ENCODE measurements at regions not wholly inside any gene's neighbourhood (a gene's known extent, or its start where the extent isn't known, plus 50 kb on each side); places are given as distances from the start of the nearest gene placed in this dataset.

- DNase-seq (ENCODE audit: low read depth in 2 of 2), result no peak
These were observed 130.6 kb downstream of the SMAD6 start for GRCh38 chr15:66832664-66833063.

- DNase-seq (ENCODE audit: low read depth in 2 of 2), result no peak
These were observed 131.3 kb downstream of the SMAD6 start for GRCh38 chr15:66833371-66833770.

GRCh38 chr15:66833803-66834202 is 131.8 kb downstream of the SMAD6 start:
- DNase-seq (ENCODE audit: low read depth in 2 of 2), result no peak

GRCh38 chr15:66834881-66835878 is 133.1 kb downstream of the SMAD6 start:
- DNase-seq (ENCODE audit: low read depth in 2 of 2), result no peak

GRCh38 chr15:66836231-66837030 is 134.4 kb downstream of the SMAD6 start:
- DNase-seq (ENCODE audit: low read depth in 2 of 2), result no peak

DNA sequence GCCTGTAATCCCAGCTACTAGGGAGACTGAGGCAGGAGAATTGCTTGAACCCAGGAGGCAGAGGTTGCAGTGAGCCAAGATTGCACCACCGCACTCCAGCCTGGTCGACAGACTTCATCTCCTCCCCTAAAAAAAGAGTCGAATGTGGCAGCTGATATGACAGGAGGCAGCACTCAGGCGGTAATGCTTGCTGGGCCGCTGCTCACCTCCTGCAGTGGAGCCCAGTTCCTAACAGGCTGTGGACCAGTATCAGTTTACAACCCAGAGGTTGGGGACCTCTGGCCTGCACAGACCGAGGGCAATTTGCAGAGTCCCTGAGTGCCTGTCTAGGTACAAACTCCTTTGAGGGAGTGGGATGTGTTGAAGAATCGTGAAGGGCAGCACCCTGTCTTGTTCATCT is 136.2 kb downstream of the SMAD6 start:
- no peak for DNase-seq (ENCODE audit: low read depth in 2 of 2)

DNA sequence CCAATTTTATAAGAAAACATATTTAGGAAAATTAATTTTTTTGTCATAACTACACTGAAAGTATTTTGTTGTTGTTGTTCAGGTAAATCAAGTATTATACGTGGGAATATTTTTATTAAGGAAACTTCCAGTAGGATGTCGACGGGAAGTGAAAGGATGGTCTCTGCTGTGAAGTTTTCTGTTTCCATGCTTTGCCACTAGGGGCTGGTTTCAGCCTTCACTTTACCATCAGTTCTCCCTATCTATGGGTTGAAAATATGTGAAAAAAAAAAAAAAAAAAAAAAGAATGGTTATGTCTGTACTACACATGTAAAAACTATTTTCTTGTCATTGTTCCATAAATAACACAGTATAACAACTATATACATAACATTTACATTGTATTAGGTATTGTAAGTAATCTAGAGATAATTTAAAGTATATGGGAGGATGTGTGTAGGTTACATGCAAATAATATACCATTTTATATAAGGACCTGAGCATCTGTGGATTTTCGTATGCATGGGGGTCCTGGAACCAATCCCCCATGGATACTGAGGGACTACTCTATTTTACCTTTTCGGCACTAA is 136.7 kb downstream of the SMAD6 start:
- no peak for DNase-seq (ENCODE audit: low read depth in 2 of 2)

DNA sequence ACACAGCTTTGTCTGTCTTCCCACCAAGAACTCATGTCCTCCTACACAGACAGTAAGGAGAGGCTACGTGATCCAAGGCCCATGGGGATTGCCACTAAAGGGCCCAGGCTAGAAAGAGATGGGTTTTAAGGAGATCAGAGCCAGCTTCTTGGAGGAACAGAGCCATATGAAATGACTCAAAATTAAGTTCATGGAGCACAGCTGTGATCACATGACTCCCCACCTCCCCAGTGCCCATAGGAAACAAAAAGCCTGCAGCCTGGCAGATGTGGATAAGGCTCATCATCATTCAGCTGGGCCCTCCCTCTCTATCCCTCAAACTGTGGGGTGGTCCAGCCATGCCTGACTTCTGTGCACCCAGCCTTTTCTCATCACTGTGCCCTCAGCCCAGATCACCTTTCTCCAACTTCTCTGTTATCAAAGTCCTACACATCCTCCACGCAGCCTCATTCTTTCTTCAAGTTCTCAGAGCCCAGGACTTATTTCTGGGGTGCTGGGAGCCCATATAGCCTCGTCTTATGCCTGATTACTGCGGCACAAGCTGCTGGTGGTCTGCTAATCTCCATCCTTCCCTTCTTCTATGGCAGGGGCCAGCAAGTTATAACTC is 137.6 kb downstream of the SMAD6 start:
- no peak for DNase-seq (ENCODE audit: low read depth in 2 of 2)

DNA sequence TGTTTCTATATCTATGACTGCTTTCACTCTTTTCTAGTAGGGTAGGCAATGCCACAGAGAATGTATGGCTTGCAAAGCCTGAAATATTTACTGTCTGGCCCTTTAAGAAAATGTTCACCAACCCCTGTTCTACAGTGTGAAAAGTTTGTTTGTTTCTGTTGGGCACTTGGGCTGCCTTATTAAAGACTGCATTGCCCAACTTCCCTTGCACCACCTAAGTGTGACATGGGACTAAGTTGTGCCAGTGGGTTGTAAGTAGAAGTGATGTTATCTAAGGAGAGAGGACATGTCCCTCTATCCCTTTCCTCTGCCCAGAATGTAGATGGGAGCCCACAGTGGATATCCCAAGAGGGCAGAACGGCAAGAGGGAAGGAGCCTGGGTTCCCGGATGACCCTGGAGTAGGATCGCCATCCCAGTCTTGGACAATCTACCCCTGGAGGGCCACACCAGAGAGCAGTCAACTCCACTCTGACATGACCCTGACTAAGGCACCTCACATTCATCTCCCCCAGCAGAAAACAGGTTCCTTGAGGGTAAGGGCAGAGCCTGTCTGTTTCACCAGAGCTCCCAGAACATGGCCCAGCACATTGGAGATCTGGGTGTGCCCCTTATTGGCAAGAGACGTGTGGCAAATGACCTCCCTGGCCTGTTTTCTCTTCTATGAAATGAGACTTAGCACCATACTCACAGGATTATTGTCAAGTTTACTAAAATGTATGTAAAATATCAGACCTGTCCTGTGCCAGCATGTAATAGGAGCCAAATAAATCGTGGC is 138.8 kb downstream of the SMAD6 start:
- no peak for DNase-seq (ENCODE audit: low read depth in 2 of 2)

- DNase-seq (ENCODE audit: low read depth in 2 of 2), result no peak
These were observed 140.1 kb downstream of the SMAD6 start for GRCh38 chr15:66841953-66842681.

DNA sequence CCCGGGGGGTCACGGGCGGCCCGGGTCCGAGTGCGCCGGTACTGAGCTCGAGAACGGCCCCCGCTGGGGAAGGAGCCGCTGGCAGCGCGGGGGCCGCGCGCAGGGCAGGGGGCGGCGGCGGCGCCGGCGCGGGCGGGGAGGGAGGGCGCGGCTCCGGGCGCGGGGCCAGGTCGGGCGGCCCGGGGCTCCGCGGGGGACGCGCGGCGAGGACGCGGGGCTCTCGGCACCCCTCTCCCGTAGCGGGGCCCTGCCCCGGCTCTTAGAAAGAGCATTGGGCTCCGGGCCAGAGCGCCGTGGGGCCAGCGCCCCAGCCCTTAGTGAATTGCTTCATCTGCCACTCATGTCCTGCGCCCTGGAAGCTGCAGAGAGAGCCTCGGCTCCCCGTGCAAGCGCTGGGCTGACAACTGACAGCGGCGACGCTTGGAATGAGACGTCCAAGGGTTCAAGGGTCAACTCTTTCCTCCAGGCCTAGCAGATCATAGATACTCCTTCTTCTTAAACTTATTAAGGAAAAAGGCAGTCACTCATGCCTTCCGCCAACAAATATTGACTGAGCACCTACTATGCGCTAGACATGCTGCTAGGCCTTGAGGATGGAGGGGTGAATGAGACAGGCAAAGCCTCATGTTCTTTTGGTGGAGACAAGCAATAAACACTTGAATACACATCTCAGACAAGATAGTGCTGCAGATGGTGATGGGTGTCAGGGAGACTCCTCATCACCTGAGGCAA is 140.8 kb downstream of the SMAD6 start:
- no peak for DNase-seq (ENCODE audit: low read depth in 2 of 2)

DNA sequence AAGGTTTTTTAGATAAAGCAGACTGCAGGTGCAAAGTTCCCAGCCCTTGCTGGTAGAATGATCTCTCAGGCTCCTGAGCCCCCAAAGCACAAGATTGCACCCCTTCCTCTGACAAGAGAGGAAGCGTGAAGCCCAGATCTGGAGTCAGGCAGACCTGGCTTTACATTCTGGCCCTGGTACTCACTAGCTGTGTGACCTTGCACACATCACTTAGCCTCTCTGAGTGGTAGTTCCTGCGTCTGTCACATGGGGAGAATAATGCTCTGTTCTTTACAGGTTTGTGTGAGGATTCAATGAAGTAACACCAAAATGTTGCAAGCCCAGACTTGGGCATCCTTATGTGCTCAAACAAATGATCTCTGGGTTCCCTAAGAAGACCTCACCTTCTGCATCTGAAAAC is 141.5 kb downstream of the SMAD6 start:
- no peak for DNase-seq (ENCODE audit: low read depth in 2 of 2)

- no peak for DNase-seq (ENCODE audit: low read depth in 2 of 2)
These were observed 142.2 kb downstream of the SMAD6 start for GRCh38 chr15:66844041-66844746.

DNA sequence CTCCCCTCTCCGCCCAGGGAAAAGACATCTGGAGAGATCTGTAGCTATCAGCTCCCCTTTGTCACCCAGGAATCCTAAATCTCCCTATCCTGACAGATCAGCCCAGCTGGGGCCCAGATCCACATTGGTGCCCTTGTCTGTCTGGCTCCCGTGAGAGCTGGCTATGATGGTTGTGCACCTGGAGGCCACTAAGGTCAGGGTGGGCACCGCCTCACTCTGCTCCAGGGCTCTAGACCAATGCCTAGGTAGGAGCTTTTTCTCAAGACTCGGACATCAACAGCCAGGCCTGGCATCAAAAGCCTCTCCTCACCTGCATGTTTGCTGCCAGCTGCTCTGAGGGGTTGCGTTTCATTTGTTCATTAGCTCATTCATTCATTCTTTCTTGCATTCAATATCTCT is 142.7 kb downstream of the SMAD6 start:
- no peak for DNase-seq (ENCODE audit: low read depth in 2 of 2)

GRCh38 chr15:66845266-66845785 is 143.3 kb downstream of the SMAD6 start:
- no peak for DNase-seq (ENCODE audit: low read depth in 2 of 2)

DNA sequence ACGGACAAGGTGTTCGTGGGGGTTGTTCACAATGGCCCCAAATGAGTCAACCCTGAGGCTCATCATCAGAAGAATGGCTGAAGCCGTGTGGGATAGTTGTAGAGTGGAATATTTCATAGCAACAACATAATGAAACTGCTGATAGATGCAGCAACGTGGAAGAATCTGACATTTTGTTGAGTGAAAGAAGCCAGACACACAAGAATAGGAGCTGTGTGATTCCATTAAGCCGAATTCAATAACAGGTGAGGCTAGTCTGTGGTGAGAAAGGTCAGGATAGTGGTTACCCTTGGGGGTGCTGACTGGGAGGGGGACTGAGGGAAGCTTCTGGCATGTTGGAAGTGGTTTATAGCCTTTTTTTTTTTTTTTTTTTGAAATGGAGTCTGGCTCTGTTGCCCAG is 144.0 kb downstream of the SMAD6 start:
- DNase-seq (ENCODE audit: low read depth in 2 of 2), result no peak

- DNase-seq (ENCODE audit: low read depth in 2 of 2), result no peak
These were observed 144.8 kb downstream of the SMAD6 start for GRCh38 chr15:66846811-66847210.

DNA sequence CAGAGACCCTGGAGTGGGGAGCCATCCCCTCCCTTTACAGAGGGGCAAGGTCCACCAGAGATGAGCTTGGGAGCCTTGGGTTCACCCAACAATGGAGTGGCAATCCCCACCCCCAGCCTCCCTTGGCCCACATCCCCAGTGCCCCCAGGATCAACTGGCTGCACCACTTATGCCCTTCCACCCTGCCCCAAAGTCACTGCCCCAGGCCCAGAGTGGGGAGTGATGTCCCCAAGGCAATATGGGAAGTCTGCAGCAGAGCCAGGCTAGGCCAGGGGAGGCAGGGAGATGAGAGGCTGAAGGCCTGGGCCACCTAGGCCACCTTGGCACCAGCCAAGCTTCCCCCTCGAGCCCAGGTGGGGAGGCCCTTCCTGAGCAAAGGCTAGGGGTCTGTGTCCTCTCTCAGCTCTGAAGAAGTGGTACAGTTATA is 145.5 kb downstream of the SMAD6 start:
- DNase-seq (ENCODE audit: low read depth in 2 of 2), result no peak

DNA sequence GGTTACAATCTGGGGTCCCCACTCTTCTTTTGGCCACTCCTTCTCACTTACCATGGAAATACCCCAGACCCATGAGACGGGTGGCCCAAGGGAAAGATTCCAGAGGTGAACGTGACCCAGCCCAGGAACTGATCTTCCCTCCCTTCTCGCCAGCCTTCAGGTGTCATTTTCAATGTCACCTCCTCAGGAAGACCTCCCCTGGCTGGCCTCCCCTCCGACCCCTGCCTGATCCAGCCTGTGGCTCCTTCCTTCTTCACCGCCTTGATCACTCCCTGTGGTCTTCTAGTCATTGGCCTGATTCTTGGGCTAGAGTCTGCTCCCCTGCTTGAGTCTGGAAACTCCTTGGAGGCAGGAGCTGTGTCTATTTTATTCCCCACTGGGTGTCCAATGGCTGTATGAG is 146.1 kb downstream of the SMAD6 start:
- no peak for DNase-seq (ENCODE audit: low read depth in 2 of 2)
